GM21447 (cell line): ENCODE measurements at regions not wholly inside any gene's neighbourhood (a gene's known extent, or its start where the extent isn't known, plus 50 kb on each side); places are given as distances from the start of the nearest gene placed in this dataset.
"Not testable (repeated sequence)": the region's sequence is repeated elsewhere in the genome, so short reads cannot be mapped to it uniquely, and the experiment has no call there.

Source experiments
- ATAC-seq: cut with Tn5 transposase; IDR thresholded peaks from one replicate; pipeline ENCODE4 v1.9.1; 2021; ENCODE audit not compliant: unreplicated experiment

DNA sequence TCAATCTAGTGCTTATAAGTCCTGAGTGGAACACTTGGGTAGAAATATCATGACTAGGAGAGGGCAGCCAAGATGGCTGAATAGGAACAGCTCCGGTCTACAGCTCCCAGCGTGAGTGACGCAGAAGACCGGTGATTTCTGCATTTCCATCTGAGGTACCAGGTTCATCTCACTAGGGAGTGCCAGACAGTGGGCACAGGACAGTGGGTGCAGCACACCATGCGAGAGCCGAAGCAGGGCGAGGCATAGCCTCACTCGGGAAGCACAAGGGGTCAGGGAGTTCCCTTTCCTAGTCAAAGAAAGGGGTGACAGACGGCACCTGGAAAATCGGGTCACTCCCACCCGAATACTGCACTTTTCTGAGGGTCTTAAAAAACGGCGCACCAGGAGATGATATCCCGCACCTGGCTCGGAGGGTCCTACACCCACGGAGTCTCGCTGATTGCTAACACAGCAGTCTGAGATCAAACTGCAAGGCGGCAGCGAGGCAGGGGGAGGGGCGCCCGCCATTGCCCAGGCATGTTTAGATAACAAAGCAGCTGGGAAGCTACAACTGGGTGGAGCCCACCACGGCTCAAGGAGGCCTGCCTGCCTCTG lies 302.8 kb downstream of the TFAP2B start:
- ATAC-seq: not testable (repeated sequence)

DNA sequence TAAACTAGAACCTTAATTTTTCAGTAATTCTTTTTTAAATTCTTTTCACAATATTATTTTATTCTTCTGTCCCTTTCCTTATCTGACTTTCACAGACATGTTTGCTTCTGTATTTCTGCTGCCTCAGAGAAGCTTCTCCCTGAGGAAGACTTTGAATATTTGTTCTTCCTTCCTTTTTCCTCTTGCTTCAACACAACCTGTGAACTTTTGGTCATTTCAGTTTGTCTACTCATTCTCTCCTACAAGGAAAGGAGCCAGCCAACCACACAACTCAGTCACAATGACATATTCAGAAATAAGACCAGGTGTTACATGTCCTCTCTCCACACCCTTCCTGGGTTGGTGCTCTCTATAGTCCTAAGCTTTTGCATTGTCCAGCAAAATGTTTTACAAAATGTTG lies 310.4 kb downstream of the TFAP2B start:
- no peak for ATAC-seq

DNA sequence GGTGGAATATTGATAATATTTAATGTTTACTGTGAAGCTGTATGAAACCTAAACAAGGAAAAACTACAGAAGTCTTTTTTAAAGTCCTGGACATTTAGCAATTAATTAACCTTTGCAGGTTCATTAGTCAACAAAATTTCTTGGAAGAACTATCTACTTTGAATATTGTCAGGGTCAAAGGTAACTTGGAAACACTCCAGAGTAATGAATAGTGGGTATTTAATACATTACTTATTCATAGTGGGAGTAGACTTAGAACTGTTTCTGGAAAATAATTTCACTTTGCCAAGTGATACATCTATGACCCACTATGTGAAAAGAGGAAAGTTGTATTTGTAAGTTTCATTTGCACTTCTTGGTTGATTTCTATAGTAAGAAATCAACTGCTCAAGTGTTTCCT lies 319.1 kb downstream of the TFAP2B start:
- ATAC-seq: no peak

DNA sequence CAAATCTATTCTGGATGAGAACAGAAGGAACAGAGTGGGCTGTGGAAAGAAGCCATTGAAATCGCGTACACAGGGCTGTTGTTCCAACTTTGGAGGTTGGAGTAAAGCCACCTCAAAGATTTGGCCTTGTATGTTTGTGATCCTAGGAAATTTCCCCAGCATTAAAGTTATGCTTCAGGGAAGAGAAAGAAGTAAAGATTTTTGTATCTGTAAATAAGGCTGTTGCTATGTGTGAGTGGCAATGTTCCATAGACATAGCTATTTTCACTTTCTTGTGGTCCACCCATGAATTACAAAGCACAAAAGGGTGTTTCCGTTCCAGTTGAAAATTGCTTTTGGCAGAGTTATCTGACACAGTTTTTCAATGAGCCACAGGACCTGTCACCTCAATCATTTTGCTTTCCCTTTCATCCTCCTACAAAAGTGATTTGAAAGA lies 321.3 kb downstream of the TFAP2B start:
- ATAC-seq: no peak

DNA sequence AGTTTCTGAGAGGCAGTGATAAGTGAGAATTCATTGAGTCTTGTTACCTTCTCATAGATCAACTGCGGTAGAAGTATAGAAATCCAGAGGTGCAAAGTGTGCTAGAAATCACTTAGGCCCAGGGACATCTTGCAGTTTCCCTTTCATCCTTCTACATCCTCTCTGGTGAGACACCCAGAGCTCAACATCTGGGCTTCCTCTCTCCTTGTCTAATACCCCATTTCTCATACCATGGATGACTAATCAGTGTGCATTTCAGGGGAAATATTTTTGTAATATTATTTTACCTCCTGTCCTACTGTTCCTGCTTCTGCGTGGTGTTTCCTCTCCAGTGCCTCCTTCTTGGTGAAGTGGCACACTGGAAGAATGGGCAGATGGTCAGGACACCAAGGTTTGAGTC lies 322.4 kb downstream of the TFAP2B start:
- ATAC-seq: no peak

DNA sequence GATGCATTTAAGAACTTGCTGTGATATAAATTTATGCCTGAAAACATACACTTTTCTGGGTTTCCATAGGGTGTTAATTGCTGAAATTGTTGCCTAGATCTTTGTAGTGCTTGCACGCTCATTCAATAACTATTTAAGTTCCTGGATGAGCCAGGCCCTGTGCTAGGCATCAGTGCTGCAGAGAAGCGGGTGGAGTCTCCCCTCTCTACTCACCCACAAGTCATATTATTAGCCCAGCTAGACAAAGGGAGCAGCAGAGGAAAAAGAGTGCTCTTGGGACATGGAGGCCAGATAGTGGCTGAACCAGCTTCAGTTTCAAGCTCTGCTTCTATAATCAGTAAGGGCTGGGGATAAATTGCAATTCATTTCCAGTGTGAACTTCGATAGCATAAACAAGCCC lies 329.1 kb downstream of the TFAP2B start:
- ATAC-seq: no peak

DNA sequence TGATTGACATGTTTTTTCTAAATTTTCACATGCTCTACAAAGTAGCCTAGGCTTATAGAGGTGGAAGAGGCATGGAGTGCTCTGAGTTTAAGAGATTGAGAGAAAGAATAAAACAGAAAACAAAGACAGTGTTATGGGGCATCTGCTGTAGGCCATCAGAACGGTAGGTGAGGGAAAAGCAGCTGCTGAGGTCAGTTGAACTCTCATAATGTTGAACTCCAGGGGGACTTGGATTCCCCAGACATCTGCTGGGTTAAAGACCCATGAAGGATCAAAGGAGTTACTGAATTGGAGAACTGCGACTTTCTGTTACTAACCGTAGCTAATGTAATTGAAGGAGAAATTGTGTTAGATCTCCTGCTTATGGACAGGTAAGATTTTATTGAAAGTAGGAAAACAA lies 333.9 kb downstream of the TFAP2B start:
- ATAC-seq: no peak

DNA sequence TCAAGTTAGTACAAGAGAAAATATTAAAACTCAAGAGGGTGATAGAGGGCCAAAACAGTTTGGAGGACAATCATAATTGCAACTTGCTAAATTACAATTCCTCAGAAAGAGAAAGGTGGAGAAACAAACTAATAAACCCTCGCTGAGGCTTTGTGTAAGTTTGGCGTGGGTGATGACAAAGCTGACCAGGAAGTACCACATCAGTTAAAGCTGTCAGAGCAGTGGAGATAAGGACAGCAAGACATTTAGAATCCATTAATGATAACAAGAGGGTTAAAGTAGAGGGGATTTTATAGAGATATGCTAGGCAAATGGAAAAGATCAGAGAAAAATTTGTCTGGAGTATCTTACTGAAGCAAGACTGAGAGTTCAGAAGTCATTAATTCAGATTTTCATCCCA lies 334.4 kb downstream of the TFAP2B start:
- ATAC-seq: no peak

DNA sequence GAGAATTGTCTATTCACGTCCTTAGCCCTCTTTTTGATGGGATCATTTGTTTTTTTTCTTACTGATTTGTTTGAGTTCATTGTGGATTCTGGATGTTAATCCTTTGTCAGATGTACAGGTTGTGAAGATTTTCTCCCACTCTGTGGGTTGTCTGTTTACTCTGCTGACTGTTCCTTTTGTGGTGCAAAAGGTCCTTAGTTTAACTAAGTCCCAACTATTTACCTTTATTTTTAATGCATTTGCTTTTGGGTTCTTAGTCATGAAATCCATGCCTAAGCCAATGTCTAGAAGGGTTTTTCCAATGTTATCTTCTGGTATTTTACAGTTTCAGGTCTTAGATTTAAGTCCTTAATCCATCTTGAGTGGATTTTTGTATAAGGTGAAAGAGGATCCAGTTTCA lies 336.3 kb downstream of the TFAP2B start:
- not testable (repeated sequence) for ATAC-seq

DNA sequence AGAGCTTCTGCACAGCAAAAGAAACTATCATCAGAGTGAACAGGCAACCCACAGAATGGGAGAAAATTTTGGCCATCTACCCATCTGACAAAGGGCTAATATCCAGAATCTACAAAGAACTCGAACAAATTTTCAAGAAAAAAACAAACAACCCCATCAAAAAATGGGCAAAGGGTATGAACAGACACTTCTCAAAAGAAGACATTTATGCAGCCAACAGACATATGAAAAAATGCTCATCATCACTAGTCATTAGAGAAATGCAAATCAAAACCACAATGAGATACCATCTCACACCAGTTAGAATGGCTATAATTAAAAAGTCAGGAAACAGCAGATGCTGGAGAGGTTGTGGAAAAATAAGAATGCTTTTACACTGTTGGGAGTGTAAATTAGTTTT lies 340.6 kb downstream of the TFAP2B start:
- not testable (repeated sequence) for ATAC-seq

DNA sequence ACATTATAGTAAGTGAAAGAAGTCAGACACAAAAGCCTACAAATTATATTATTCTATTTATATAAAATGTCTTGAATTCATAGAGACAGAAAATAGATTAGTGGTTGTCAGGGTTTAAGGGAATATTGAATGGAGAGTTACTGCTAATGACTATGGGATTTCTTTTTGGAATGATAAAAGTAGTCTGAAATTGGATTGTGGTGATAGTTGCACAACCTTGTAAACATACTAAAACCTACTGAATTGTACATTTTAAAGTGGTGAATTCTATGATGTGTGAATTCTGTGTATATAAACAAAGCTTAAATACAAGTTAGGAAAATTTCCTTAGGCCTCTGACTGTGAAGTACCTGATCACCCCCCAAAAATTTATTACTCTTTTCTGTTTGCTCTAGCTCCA lies 343.1 kb downstream of the TFAP2B start:
- no peak for ATAC-seq

DNA sequence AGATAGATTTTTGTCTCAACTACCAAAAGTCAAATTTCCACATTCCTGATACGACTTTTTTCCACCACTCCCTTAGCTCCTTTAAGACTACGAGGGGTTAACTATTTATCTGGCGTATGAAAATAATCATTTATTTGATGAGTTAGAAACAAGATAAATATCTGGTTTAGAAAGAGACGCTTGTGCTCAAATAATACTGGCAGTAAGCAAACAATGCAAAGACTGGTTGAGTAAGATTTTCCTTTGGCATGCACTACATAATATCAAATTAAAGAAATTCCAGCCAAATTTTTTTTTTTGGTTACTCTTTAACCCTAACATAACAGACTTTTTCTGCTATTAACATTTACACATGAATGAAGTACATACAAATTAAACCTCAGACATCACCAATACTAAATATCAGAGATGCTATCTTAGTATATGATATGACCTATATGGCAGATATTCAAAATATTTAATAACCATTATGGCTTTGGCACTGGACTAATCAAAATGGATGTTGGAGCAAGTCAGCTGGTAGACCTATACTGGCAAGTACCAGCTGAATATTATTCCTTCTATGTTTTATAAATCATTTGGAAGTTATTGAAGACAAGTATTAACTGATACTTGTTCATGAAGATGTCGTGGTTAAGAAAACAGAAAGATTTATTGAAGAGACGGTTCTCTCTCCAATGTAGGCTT lies 345.3 kb downstream of the TFAP2B start:
- ATAC-seq: no peak

DNA sequence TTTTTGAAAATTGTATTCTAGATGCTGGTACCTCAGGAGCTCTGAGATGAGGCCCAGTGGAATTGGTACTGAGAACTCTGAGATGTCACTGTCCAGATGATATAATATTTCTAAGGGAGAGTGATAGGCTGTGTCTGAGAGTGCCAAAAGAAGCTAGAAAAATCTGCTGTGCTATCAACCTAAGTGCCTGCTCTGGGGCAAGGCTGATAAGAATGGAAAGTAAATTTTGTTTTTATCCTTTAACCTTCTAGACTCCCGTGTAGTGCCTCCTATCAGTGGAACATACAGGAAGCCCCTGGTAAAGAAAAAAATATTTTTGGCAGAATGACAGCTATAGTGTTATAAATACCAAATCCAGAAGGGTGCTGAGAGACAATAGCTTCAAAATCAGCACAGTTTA lies 348.2 kb downstream of the TFAP2B start:
- no peak for ATAC-seq

DNA sequence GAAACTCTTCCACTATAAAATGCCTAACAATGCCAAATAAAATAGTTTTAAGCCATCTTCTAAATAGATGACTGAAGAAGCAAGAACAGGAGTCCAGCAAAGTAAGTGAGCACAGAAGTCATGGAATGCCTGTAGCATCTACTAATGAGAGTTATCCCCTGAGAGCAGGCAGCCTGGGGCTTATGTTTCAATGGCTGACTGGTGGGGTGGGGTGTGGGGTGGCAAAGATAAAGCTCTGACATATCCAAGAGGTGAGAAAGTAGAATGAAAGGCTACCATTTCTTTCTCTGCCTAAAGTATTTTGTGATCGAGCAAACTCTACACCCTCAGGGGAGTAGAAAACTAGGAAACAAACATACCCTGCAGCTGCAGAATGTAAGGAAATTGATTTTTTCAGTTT lies 348.8 kb downstream of the TFAP2B start:
- ATAC-seq: no peak

DNA sequence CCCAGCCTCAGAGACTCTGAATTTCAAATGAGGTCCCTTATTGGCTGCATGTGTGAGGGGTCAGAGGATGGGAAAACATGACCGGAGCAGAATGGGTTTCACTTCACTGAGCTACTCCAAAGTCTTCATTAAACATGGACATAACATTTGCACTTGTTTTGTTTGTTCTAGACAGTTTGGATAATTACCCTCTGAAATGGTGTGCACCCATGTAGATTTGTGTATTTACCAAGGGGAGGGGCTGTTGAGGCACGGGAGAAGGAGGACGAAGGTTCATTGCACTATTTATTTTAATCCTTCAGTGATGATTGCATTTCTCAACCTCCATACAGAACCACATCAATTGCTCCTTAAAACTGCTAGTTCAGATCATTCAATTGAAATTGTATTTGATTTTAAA lies 364.2 kb downstream of the TFAP2B start:
- ATAC-seq: no peak

DNA sequence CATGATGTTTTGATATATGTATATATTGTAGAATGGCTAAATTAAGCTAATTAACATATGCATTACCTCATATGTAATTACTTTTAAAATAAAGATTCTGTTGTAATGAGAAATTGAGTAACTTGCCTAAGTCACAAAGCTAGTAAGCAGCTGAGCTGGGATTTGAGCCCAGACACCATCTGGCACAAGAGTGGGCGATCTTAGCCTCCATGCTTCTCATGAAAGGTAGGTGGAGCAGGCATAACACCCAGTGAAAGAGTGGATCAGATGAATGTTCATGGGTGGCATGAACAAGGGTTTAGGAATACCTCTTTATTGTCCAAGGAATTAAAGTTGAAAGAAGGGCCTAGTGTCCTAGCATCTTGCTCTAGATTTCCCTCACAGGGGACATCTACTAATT lies 365.4 kb downstream of the TFAP2B start:
- no peak for ATAC-seq

DNA sequence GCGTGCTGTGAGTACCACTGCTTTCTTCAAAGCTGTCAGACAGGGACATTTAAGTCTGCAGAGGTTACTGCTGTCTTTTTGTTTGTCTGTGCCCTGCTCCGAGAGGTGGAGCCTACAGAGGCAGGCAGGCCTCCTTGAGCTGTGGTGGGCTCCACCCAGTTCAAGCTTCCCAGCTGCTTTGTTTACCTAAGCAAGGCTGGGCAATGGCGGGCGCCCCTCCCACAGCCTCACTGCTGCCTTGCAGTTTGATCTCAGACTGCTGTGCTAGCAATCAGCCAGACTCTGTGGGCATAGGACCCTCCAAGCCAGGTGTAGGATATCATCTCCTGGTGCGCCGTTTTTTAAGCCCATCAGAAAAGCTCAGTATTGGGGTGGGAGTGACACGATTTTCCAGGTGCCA lies 374.5 kb downstream of the TFAP2B start:
- not testable (repeated sequence) for ATAC-seq

DNA sequence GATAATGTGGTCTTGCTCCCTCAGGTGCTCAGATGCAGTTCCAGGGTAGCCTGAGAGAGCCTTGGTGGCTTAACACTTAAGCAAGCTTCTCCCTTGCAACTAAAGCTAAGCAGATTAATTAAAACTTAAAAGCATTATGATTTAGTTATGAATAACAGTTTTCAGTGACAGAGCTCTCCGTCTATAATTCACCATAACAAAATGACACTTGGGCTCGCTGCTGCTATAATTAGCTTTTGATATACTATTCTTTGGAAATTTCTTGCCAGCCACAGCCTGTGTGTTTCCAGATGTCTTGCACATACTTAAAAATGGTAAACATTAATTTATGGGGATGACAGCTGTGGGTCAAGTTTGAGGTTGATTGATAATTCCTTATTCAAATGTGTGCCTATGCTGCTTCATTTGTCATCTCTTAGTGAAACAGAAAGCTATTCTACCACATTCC lies 380.5 kb downstream of the TFAP2B start:
- ATAC-seq: no peak

DNA sequence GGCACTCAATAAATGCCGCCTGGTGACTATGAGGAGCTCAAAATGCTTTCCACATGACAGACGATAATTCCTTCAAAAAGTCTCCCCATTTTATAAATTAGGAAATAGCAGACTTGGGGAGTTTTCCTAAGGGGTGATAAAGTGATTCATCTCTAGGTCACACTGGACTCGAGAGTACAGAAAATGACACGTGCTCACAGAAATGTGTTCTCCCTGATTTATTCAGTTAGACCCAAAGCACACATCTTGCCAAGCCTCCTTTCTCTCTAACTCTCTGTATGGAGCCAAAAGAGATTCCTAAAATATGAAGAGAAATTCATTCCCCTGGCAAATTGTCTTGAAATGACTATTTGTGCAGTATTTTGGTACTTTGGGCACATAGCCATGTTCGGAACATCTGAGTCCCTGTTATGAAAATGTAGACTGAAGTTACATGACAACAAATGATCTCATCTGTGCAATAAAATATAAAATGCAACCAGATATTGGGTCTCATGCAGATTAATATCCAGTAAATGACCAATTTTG lies 381.1 kb downstream of the TFAP2B start:
- no peak for ATAC-seq

DNA sequence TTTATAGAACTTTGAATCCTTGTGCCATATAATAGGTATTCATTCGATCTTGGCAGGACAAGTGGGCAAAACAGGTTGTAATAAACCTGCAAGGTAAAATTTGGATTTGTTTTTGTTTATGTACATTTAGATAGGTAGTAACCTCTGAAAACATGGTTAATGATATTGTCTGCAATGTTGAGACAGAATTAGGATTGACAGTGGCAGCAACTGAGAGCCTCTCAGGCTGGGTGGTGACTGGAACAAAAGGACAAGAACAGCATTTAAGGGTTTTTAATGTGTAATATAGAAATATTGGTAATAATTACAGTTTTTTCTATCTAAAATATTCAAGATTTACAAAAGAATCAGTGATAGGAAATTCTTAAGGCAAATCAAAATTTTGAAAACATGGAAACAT lies 382.0 kb downstream of the TFAP2B start:
- no peak for ATAC-seq

DNA sequence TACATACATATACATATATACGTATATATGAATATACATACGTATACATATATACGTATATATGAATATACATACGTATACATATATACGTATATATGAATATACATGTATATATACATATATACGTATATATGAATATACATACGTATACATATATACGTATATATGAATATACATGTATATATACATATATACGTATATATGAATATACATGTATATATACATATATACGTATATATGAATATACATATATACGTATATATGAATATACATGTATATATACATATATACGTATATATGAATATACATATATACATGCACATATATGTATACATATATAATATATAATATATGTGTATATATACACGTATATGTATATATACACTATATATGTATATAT lies 384.0 kb downstream of the TFAP2B start:
- ATAC-seq: not testable (repeated sequence)

DNA sequence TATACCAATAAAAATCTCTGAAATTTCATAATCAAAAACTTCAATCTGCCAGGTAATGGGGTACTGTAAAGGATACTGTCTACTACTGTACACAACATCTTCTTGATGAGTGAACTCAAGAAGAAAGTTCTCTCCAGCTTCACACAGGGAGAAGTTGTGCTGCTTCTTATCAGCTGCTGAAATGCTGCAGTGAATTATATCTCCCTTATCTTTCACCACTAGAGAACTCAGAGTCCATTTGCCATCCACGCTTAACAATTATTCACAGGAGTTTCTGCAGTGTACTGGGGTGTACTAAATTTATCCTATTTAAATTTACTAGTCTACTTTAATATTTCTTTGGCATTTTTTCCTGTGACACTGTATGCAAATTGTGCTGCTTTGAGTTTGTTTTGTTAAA lies 384.8 kb downstream of the TFAP2B start:
- ATAC-seq: no peak

DNA sequence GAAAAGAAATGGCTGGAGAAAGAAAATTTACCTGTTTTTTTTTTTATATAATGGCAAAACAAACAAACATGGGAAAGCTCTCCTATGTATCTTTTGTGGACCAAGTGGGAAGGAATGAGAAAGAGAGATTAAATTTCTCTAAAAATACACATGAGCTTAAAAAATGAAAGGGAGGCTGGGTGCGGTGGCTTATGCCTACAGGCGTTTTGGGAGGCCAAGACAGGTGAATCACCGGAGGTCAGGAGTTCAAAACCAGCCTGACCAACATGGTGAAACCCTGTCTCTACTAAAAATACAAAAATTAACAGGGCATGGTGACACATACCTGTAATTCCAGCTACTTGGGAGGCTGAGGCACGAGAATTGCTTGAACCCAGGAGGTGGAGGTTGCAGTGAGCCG lies 388.0 kb downstream of the TFAP2B start:
- ATAC-seq: not testable (repeated sequence)
